ENCODE measurements at regions not wholly inside any gene's neighbourhood (a gene's known extent, or its start where the extent isn't known, plus 50 kb on each side); places are given as distances from the start of the nearest gene placed in this dataset.

DNA sequence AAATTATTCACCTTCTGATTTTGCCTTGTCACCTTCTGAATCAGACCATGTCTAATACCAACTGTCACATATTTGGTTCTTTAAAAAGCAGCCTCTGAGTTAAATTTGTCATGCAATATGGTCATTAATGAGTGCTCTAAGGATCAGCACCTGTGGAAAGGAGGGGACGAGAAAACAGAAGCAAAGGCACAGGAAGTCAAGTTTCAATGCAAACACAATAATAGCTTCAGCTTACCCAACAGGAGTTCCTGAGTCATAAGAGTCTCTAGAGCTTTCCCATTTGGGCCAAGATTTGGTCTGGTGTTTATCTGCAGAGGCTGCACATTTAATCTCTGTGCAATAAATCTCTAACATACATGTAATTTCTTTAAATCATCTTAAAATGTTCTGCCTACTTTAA lies 889.8 kb downstream of the CDH8 start:
- no peaks in the 10 kb centered on the region for H3K4me1 ChIP-seq
- H3K27me3 ChIP-seq (replicated peaks in 1 of 7): no peaks in the 10 kb centered on the region
- no peak overlapping the region for H3K27ac ChIP-seq
- H3K36me3 ChIP-seq: no peaks in the 10 kb centered on the region
- 42 to 61% (median 49%) methylated on average over 1 of the region's 1 CpG for WGBS, 5 donors
- DNase-seq: no peak
- intact Hi-C loops (cut with DNase I; ENCODE audit: low total_unique reads): no loop called here
- H3K4me3 ChIP-seq: no peak overlapping the region
- TF ChIP-seq POLR2AphosphoS5 (IDR thresholded peaks at IDR 0.05) (no peak), POLR2A (IDR thresholded peaks at IDR 0.05) (no peak)
- TF ChIP-seq, protein P1, sequence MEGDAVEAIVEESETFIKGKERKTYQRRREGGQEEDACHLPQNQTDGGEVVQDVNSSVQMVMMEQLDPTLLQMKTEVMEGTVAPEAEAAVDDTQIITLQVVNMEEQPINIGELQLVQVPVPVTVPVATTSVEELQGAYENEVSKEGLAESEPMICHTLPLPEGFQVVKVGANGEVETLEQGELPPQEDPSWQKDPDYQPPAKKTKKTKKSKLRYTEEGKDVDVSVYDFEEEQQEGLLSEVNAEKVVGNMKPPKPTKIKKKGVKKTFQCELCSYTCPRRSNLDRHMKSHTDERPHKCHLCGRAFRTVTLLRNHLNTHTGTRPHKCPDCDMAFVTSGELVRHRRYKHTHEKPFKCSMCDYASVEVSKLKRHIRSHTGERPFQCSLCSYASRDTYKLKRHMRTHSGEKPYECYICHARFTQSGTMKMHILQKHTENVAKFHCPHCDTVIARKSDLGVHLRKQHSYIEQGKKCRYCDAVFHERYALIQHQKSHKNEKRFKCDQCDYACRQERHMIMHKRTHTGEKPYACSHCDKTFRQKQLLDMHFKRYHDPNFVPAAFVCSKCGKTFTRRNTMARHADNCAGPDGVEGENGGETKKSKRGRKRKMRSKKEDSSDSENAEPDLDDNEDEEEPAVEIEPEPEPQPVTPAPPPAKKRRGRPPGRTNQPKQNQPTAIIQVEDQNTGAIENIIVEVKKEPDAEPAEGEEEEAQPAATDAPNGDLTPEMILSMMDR (IDR thresholded peaks at IDR 0.05 in 8 of 11, conservative IDR thresholded peaks at IDR 0.05 in 3 of 11): no peak
- H3K9me3 ChIP-seq: peaks cover 0 to 26% (median 3%) of the 10 kb centered on the region in 8 donors

DNA sequence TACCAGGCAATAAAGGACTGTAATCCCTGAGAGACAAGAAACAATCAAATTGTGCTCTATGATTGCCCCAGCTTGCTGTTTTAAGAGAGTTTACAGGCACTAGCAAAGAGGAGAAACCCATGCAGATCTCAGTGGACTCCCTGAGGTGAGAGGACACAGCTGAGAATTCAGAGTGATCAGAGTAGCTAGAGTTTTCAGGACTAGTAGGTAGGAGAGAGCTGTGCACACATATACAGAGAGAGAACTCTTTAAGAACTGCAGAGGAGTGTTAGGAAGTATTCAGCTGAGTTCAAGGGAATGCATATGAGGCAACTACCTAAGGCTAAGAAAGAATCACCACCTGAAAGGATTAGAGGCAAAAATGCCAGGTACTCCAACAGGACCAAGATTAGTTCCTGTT lies 904.8 kb downstream of the CDH8 start:
- no peaks in the 10 kb centered on the region for H3K27me3 ChIP-seq (replicated peaks in 1 of 7)
- H3K4me3 ChIP-seq: no peak overlapping the region
- intact Hi-C loops (cut with DNase I; ENCODE audit: low total_unique reads): no loop called here
- no peak for TF ChIP-seq POLR2AphosphoS5 (IDR thresholded peaks at IDR 0.05)
- no peak for TF ChIP-seq POLR2A (IDR thresholded peaks at IDR 0.05)
- TF ChIP-seq, protein P1 (IDR thresholded peaks at IDR 0.05 in 8 of 11, conservative IDR thresholded peaks at IDR 0.05 in 3 of 11): no peak
- peaks cover 0 to 17% (median 10%) of the 10 kb centered on the region in 8 donors for H3K9me3 ChIP-seq
- no peaks in the 10 kb centered on the region for H3K36me3 ChIP-seq
- no peaks in the 10 kb centered on the region for H3K4me1 ChIP-seq
- no peak for DNase-seq
- no peak overlapping the region for H3K27ac ChIP-seq

DNA sequence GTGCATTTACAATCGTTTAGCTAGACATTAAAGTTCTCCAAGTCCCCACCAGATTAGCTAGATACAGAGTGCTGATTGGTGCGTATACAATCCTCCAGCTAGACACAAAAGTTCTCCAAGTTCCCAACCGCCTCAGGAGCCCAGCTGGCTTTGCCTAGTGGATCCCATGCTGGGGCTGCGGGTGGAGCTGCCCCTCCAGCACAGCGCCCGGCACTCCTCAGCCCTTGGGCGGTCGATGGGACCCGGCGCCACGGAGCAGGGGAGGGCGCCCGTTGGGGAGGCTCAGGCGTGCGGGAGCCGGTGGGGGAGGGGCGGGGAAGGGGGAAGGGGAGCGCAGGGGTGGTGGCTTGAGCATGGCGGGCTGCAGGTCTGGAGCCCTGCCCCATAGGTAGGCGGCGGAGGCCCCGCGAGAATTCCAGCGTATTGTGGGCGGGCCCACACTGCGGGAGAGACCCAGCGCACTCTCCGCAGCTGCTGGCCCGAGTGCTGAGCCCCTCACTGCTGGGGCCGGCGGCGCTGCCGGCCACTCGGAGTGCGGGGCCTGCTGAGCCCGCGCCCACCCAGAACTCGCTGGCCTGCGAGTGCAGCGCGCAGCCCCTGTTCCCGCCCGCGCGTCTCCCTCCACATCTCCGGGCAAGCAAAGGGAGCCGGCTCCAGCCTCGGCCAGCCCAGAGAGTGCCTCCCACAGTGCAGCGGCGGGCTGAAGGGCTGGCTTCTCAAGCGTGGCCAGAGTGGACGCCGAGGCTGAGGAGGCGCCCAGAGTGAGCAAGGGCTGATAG lies 907.5 kb downstream of the CDH8 start:
- 80 to 97% (median 96%) methylated on average over 36 to 54 of the region's 54 CpGs for WGBS, 5 donors
- no peaks in the 10 kb centered on the region for H3K4me1 ChIP-seq

DNA sequence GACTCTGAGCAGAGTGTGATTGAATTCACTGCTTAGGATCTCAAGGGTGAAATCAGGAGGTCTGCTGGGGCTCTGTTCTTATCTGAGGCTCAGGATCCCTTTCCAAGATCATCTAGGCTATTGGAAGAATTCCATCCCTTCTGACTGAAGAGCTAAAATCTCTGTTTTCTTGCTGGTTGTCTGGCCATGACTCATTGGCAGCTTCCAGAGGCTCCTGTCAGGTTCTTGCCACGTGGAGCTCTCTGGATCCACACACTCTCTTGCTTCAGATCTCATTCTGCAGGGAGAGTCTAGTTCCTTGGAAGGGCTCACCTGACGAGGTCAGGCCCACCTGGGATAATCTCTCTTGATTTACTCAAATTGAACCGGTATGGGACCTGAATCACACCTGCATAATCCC lies 930.7 kb downstream of the CDH8 start:
- DNase-seq: no peak
- no peak overlapping the region for H3K27ac ChIP-seq
- H3K4me1 ChIP-seq: no peaks in the 10 kb centered on the region
- 60 to 74% (median 65%) methylated on average over 3 of the region's 3 CpGs for WGBS, 5 donors
- TF ChIP-seq POLR2A (IDR thresholded peaks at IDR 0.05) (no peak), POLR2AphosphoS5 (IDR thresholded peaks at IDR 0.05) (no peak)
- TF ChIP-seq, protein P1 (IDR thresholded peaks at IDR 0.05 in 8 of 11, conservative IDR thresholded peaks at IDR 0.05 in 3 of 11): no peak
- no peak overlapping the region for H3K4me3 ChIP-seq
- no peaks in the 10 kb centered on the region for H3K36me3 ChIP-seq
- intact Hi-C loops (cut with DNase I; ENCODE audit: low total_unique reads): no loop called here
- H3K9me3 ChIP-seq: peaks cover 0 to 19% (median 0%) of the 10 kb centered on the region in 8 donors
- no peaks in the 10 kb centered on the region for H3K27me3 ChIP-seq (replicated peaks in 1 of 7)

More for the DNA sequence above, 907.5 kb downstream of the CDH8 start:
- Histone ChIP-seq H3K27me3 (replicated peaks in 1 of 7) (no peaks in the 10 kb centered on the region), H3K36me3 (no peaks in the 10 kb centered on the region), H3K9me3 (peaks cover 0 to 20% (median 10%) of the 10 kb centered on the region in 8 donors), H3K27ac (no peak overlapping the region), H3K4me3 (no peak overlapping the region)
- TF ChIP-seq POLR2A (IDR thresholded peaks at IDR 0.05) (no peak), POLR2AphosphoS5 (IDR thresholded peaks at IDR 0.05) (no peak)
- TF ChIP-seq, protein P1 (IDR thresholded peaks at IDR 0.05 in 8 of 11, conservative IDR thresholded peaks at IDR 0.05 in 3 of 11): no peak
- DNase-seq: peak; percentile 62
- intact Hi-C loops (cut with DNase I; ENCODE audit: low total_unique reads): no loop called here
